ENCODE measurements at regions not wholly inside any gene's neighbourhood (a gene's known extent, or its start where the extent isn't known, plus 50 kb on each side); places are given as distances from the start of the nearest gene placed in this dataset.

DNA sequence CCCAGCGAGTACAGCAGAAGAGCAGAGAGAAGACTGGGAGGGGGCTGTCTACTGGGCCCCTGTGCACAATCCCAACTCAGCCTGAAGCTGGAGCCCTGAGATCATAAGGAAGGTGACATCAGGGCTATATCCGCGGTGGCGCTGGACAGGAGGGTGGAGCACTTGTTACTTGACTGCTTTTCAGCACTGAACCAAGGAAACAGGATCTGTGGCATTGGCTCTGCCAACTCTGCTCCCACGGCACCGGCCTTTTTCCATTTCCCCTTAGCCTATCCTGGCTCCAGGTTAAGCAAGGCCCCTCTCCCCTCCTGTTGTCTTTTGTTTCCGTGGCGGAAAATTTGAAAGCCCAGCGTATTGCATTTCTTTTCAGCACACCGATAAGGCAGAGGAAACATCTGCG lies 125.0 kb upstream of the IRX3 start:
- H3K27ac ChIP-seq (ENCODE audit: extremely low read depth, low read depth, low read length) = no peak overlapping the region
- H3K4me3 ChIP-seq (ENCODE audit: low read depth, low read length) = no peak overlapping the region
- no peaks in the 10 kb centered on the region for H3K9me3 ChIP-seq (ENCODE audit: control insufficient read depth, insufficient read depth, low read depth, low read length)
- POLR2A ChIA-PET = no interaction called here
- TF ChIP-seq, protein P1, sequence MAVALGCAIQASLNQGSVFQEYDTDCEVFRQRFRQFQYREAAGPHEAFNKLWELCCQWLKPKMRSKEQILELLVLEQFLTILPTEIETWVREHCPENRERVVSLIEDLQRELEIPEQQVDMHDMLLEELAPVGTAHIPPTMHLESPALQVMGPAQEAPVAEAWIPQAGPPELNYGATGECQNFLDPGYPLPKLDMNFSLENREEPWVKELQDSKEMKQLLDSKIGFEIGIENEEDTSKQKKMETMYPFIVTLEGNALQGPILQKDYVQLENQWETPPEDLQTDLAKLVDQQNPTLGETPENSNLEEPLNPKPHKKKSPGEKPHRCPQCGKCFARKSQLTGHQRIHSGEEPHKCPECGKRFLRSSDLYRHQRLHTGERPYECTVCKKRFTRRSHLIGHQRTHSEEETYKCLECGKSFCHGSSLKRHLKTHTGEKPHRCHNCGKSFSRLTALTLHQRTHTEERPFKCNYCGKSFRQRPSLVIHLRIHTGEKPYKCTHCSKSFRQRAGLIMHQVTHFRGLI (tag by site-specific recombination; IDR thresholded peaks at IDR 0.05) = no peak
- TF ChIP-seq EGR2 (tag by site-specific recombination; IDR thresholded peaks at IDR 0.05; ENCODE audit: low read depth) = no peak
- TF ChIP-seq SCRT1 (tag by site-specific recombination; IDR thresholded peaks at IDR 0.05; ENCODE audit: borderline replicate concordance) = no peak
- TF ChIP-seq ZNF488 (tag by site-specific recombination; IDR thresholded peaks at IDR 0.05) = no peak
- no peak for TF ChIP-seq GLI2 (tag by site-specific recombination; IDR thresholded peaks at IDR 0.05; ENCODE audit: borderline replicate concordance, low read depth)
- TF ChIP-seq ZNF629 (tag by site-specific recombination; IDR thresholded peaks at IDR 0.05) = no peak
- no peak for TF ChIP-seq ZXDB (tag by site-specific recombination; IDR thresholded peaks at IDR 0.05)
- no peak for TF ChIP-seq ZNF423 (tag by site-specific recombination; IDR thresholded peaks at IDR 0.05)
- no peak for TF ChIP-seq OVOL3 (tag by site-specific recombination; IDR thresholded peaks at IDR 0.05)
- TF ChIP-seq ZNF791 (tag by site-specific recombination; IDR thresholded peaks at IDR 0.05) = no peak
- TF ChIP-seq ZNF843 (tag by site-specific recombination; IDR thresholded peaks at IDR 0.05) = no peak
- TF ChIP-seq ZNF548 (tag by site-specific recombination; IDR thresholded peaks at IDR 0.05) = no peak
- no peak for TF ChIP-seq RBAK (tag by site-specific recombination; IDR thresholded peaks at IDR 0.05)
- TF ChIP-seq SP7 (tag by site-specific recombination; IDR thresholded peaks at IDR 0.05) = no peak
- TF ChIP-seq, protein P2, sequence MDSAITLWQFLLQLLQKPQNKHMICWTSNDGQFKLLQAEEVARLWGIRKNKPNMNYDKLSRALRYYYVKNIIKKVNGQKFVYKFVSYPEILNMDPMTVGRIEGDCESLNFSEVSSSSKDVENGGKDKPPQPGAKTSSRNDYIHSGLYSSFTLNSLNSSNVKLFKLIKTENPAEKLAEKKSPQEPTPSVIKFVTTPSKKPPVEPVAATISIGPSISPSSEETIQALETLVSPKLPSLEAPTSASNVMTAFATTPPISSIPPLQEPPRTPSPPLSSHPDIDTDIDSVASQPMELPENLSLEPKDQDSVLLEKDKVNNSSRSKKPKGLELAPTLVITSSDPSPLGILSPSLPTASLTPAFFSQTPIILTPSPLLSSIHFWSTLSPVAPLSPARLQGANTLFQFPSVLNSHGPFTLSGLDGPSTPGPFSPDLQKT (IDR thresholded peaks at IDR 0.05; ENCODE audit: borderline replicate concordance, low read depth, low read length) = no peak
- no peak for TF ChIP-seq ZNF514 (tag by site-specific recombination; IDR thresholded peaks at IDR 0.05)
- TF ChIP-seq, protein P3, sequence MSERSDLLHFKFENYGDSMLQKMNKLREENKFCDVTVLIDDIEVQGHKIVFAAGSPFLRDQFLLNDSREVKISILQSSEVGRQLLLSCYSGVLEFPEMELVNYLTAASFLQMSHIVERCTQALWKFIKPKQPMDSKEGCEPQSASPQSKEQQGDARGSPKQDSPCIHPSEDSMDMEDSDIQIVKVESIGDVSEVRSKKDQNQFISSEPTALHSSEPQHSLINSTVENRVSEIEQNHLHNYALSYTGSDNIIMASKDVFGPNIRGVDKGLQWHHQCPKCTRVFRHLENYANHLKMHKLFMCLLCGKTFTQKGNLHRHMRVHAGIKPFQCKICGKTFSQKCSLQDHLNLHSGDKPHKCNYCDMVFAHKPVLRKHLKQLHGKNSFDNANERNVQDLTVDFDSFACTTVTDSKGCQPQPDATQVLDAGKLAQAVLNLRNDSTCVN (tag by site-specific recombination; optimal IDR thresholded peaks at IDR 0.05) = no peak
- no peak for TF ChIP-seq ZNF596 (tag by site-specific recombination; IDR thresholded peaks at IDR 0.05)
- CTCF ChIA-PET = no interaction called here
- no peaks in the 10 kb centered on the region for H3K36me3 ChIP-seq (ENCODE audit: control insufficient read depth in 2 of 2, insufficient read depth in 1 of 2, low read length in 2 of 2)
- no peaks in the 10 kb centered on the region for H3K4me1 ChIP-seq (ENCODE audit: control insufficient read depth, insufficient read depth, low read length)

- Histone ChIP-seq H3K4me1 (ENCODE audit: control insufficient read depth, insufficient read depth, low read length) (no peaks in the 10 kb centered on the region), H3K27ac (ENCODE audit: extremely low read depth, low read depth, low read length) (no peak overlapping the region), H3K36me3 (ENCODE audit: control insufficient read depth in 2 of 2, insufficient read depth in 1 of 2, low read length in 2 of 2) (no peaks in the 10 kb centered on the region), H3K4me3 (ENCODE audit: low read depth, low read length) (no peak overlapping the region), H3K9me3 (ENCODE audit: control insufficient read depth, insufficient read depth, low read depth, low read length) (no peaks in the 10 kb centered on the region)
- TF ChIP-seq ZFP41 (tag by site-specific recombination; IDR thresholded peaks at IDR 0.05; ENCODE audit: borderline replicate concordance) (no peak), ZNF768 (tag by site-specific recombination; IDR thresholded peaks at IDR 0.05) (0 out of 2 replicates have a peak, but pooled peaks have one; percentile 32), ZNF664 (tag by site-specific recombination; IDR thresholded peaks at IDR 0.05) (peak; percentile 37; the same call in 1 of the 2 replicates), ZNF677 (tag by site-specific recombination; IDR thresholded peaks at IDR 0.05) (no peak)
- ChIA-PET POLR2A (no interaction called here), CTCF (no interaction called here)
These were observed 123.4 kb upstream of the IRX3 start for GRCh38 chr16:54409982-54410381.
